ENCODE measurements at regions not wholly inside any gene's neighbourhood (a gene's known extent, or its start where the extent isn't known, plus 50 kb on each side); places are given as distances from the start of the nearest gene placed in this dataset.
"Not testable (repeated sequence)": the region's sequence is repeated elsewhere in the genome, so short reads cannot be mapped to it uniquely, and the experiment has no call there.

DNA sequence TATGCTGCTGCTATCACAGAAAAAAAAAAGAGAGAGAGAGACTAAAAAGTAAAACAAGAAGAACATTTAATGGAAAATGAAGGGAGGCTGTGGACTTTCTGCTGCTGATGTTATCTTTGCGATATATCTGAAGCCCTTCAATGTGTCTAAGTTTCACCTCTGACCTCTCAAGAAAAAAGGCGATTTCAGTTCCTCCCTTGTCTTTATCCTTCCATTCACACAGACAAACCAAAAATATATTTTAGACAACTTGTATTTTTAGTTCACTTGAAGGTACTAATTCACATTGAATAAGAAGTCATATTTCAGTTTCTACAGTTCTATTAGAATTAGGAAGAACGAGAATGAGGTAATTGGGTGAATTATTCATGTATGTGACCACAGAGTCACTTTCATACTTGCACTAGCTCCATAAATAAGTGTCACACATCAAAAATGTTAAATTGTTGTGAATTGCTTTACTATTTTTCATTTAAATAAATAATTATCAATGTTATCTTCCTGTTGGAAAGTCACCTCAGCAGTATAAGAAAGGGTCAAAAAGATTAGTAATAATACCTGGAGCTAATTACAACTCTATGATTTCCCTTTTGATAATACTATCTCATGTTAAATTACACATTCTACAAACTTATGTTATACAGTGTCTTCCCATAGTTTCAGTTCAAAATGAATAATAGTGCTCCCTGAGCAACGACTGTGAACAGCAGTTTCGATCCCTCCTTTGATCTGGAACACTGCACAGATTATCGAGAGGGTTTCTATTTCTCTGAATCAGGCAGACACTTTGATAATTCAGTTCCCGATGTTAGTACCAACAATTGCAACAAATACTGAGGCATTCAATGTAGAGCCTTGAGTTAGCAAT is 85.2 kb upstream of the PLCB4 start:
- no peak for DNase-seq (ENCODE audit: low read depth)

DNA sequence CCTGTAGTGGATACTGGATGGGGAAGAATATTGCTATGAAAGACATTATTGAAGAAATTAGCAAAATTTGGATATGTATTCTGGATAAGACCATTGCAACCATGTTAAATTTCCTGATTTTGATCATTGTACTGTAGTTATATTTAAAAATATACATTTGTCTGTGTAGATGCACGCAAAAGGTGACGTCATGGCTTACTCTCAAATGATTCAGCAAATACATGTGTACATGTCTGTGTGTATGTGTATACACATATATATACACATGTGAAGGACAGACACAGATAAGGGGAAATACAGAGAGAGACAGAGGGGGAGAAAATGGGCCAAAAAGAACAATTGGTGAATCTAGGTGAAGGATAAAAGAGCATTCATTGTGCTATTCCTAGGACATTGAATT is 82.3 kb upstream of the PLCB4 start:
- in situ Hi-C loops (cut with HindIII; ENCODE audit: low pct_unique_long_range_greater_than_20kb, low sequenced_read_pairs): no loop called here
- no peak for DNase-seq (ENCODE audit: low read depth)

More for the DNA sequence above, 85.2 kb upstream of the PLCB4 start:
- in situ Hi-C loops (cut with HindIII; ENCODE audit: low pct_unique_long_range_greater_than_20kb, low sequenced_read_pairs): no loop called here

- in situ Hi-C loops (cut with HindIII; ENCODE audit: low pct_unique_long_range_greater_than_20kb, low sequenced_read_pairs): no loop called here
- DNase-seq (ENCODE audit: low read depth): no peak
Measured at GRCh38 chr20:8990770-8991169, 78.1 kb upstream of the PLCB4 start.

- in situ Hi-C loops (cut with HindIII; ENCODE audit: low pct_unique_long_range_greater_than_20kb, low sequenced_read_pairs): no loop called here
- no peak for DNase-seq (ENCODE audit: low read depth)
Measured at GRCh38 chr20:8994045-8994444, 74.8 kb upstream of the PLCB4 start.

DNA sequence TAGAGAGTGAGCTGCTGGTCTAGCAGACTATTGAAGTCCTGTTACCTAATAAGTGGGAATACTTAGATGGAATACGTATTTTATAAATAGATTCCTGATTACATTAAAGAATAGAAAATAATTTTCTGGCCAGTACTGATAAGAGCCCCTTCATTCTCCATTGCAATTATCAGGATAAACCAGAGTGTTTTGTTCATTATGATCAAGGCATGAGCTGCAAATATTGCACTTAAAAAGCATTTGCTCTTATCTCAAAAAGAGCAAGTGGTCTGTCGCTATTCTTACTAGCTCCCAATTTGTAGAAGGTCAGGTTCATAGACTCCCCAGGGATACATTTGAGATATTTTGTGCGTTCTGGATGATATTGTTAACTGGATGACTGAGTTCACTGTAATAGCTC is 73.1 kb upstream of the PLCB4 start:
- in situ Hi-C loops (cut with HindIII; ENCODE audit: low pct_unique_long_range_greater_than_20kb, low sequenced_read_pairs): no loop called here
- no peak for DNase-seq (ENCODE audit: low read depth)

DNA sequence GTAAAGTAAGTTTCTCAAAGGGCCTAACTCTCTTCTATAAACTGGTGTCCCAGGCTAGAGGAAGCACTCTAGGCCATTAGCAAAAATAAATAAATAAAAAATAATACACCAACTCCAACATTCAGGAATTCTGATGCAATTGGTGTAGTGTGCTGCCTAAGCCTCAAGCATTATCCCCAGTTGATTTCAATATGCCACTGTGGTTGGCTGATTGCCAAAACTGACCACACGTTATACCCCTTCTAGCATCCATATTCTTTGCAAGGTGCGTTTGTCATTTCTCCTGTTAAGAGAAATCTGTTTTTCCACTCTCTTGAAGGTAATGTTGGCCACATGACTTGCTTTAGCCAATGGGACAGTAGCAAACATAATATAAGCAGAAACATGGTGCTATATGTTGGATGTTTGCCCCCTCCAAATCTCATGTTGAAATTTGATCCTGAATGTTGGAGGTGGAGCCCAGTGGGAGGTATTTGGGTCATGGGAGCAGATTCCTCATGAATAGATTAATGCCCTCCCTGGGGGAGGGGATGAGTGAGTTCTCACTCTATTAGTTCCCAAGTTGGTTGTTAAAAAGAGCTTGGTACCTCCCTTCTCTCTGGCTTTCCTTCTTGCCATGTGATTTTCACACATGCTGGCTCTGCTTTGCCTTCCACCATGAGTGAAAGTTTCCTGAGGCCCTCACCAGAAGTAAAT is 71.9 kb upstream of the PLCB4 start:
- in situ Hi-C loops (cut with HindIII; ENCODE audit: low pct_unique_long_range_greater_than_20kb, low sequenced_read_pairs): no loop called here
- peak; percentile 11 for DNase-seq (ENCODE audit: low read depth)

DNA sequence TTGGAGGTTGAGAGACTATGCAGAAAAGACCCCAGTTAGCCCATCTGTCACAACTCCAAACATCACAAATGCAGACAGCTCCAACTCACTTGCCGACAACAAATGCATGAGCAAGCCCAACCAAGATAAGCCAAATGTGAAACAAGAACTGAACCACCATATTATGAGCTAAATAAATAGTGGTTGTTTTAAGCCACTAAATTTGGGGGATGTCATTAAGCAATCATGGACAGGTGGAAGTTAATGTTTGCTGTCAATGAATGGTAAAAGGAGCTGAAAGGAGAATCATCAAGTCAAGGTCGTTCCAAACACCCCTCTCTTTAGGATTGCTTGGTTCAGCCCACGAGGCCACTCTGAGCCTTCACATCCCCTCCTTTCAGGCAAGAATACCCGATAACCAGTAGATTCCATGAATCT is 71.2 kb upstream of the PLCB4 start:
- DNase-seq (ENCODE audit: low read depth): no peak

GRCh38 chr20:9011121-9011520 is 57.8 kb upstream of the PLCB4 start:
- in situ Hi-C loops (cut with HindIII; ENCODE audit: low pct_unique_long_range_greater_than_20kb, low sequenced_read_pairs): no loop called here
- no peak for DNase-seq (ENCODE audit: low read depth)

More for the DNA sequence above, 71.2 kb upstream of the PLCB4 start:
- in situ Hi-C loops (cut with HindIII; ENCODE audit: low pct_unique_long_range_greater_than_20kb, low sequenced_read_pairs): no loop called here

GRCh38 chr20:9015232-9015983 is 53.5 kb upstream of the PLCB4 start:
- in situ Hi-C loops (cut with HindIII; ENCODE audit: low pct_unique_long_range_greater_than_20kb, low sequenced_read_pairs): not testable (repeated sequence)
- peak; percentile 23 for DNase-seq (ENCODE audit: low read depth)

GRCh38 chr20:9015984-9016324 is 52.9 kb upstream of the PLCB4 start:
- DNase-seq (ENCODE audit: low read depth): peak; percentile 44
- in situ Hi-C loops (cut with HindIII; ENCODE audit: low pct_unique_long_range_greater_than_20kb, low sequenced_read_pairs): no loop called here

DNA sequence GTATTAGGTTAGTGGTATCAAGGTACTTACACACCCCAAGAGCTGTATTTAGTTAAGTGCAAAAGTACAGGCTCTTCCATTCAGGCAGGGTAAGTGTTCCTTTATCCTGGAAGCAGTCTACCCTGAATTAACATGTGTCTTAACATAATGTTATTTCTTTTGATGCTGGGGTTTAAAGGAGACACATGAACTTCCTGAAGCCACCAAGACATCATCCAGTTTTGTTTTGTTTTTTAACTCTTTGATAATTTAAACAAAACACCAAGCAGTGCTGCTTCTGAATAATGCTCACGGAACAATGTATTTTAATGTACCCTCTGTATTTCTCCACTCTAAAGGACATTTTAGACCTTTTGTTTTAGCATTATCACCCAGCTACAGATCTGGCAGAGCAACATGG is 50.5 kb upstream of the PLCB4 start:
- in situ Hi-C loops (cut with HindIII; ENCODE audit: low pct_unique_long_range_greater_than_20kb, low sequenced_read_pairs): no loop called here
- no peak for DNase-seq (ENCODE audit: low read depth)
